AG10803 (cell line): ENCODE measurements at regions not wholly inside any gene's neighbourhood (a gene's known extent, or its start where the extent isn't known, plus 50 kb on each side); places are given as distances from the start of the nearest gene placed in this dataset.

Source experiments
- DNase-seq: peaks from one replicate; pipeline ENCODE4 v3.0.0; 2010; ENCODE audit warnings: low read depth
- H3K4me3 ChIP-seq: 2 replicates; pipeline ENCODE4 v1.5.1; 2011; ENCODE audit warnings: mild to moderate bottlenecking, low read length, control low read depth
- CTCF ChIP-seq: conservative IDR thresholded peaks from 2 replicates; pipeline ENCODE4 v1.5.1; 2011; ENCODE audit warnings: mild to moderate bottlenecking, low read length, control low read depth, inconsistent platforms

GRCh38 chr14:97592341-97592980 is 795.3 kb downstream of the VRK1 start:
- no peak for DNase-seq
- H3K4me3 ChIP-seq, result no peak overlapping the region
- TF ChIP-seq CTCF, result no peak

GRCh38 chr14:97594306-97594705 is 797.1 kb downstream of the VRK1 start:
- no peak overlapping the region for H3K4me3 ChIP-seq
- DNase-seq, result no peak
- no peak for TF ChIP-seq CTCF

- TF ChIP-seq CTCF, result no peak
- no peak for DNase-seq
- no peak overlapping the region for H3K4me3 ChIP-seq
Measured at GRCh38 chr14:97602438-97603117, 805.4 kb downstream of the VRK1 start.

- no peak for DNase-seq
- no peak overlapping the region for H3K4me3 ChIP-seq
- no peak for TF ChIP-seq CTCF
Measured at GRCh38 chr14:97603201-97603600, 806.0 kb downstream of the VRK1 start.

GRCh38 chr14:97604731-97605130 is 807.5 kb downstream of the VRK1 start:
- no peak for TF ChIP-seq CTCF
- no peak for DNase-seq
- no peak overlapping the region for H3K4me3 ChIP-seq

GRCh38 chr14:97618401-97618800 is 821.2 kb downstream of the VRK1 start:
- no peak for DNase-seq
- H3K4me3 ChIP-seq, result no peak overlapping the region
- no peak for TF ChIP-seq CTCF

- DNase-seq, result no peak
- H3K4me3 ChIP-seq, result no peak overlapping the region
- TF ChIP-seq CTCF, result no peak
Measured at GRCh38 chr14:97618917-97619690, 821.9 kb downstream of the VRK1 start.
